ENCODE measurements at regions not wholly inside any gene's neighbourhood (a gene's known extent, or its start where the extent isn't known, plus 50 kb on each side); places are given as distances from the start of the nearest gene placed in this dataset.

- Mint-ChIP-seq H3K36me3 (no peaks in the 10 kb centered on the region), H3K9me3 (no peaks in the 10 kb centered on the region), H3K27ac (no peak overlapping the region), H3K4me3 (no peak overlapping the region), H3K4me1 (no peaks in the 10 kb centered on the region), H3K27me3 (peaks cover 20% of the 10 kb centered on the region)
- no peak for DNase-seq
Observed at GRCh38 chr9:3698076-3698475, 172.3 kb upstream of the RFX3 start.

- Mint-ChIP-seq H3K27me3 (peaks cover 11% of the 10 kb centered on the region), H3K9me3 (no peaks in the 10 kb centered on the region), H3K4me1 (no peaks in the 10 kb centered on the region), H3K4me3 (no peak overlapping the region), H3K36me3 (no peaks in the 10 kb centered on the region), H3K27ac (no peak overlapping the region)
- DNase-seq = no peak
Observed at GRCh38 chr9:3696368-3696767, 170.6 kb upstream of the RFX3 start.

GRCh38 chr9:3692606-3693005 lies 166.8 kb upstream of the RFX3 start:
- H3K4me1 Mint-ChIP-seq = no peaks in the 10 kb centered on the region
- H3K4me3 Mint-ChIP-seq = no peak overlapping the region
- no peak overlapping the region for H3K27ac Mint-ChIP-seq
- H3K27me3 Mint-ChIP-seq = peaks cover 3% of the 10 kb centered on the region
- no peaks in the 10 kb centered on the region for H3K9me3 Mint-ChIP-seq
- no peaks in the 10 kb centered on the region for H3K36me3 Mint-ChIP-seq
- DNase-seq = no peak

- H3K9me3 Mint-ChIP-seq = no peaks in the 10 kb centered on the region
- no peak overlapping the region for H3K4me3 Mint-ChIP-seq
- no peaks in the 10 kb centered on the region for H3K27me3 Mint-ChIP-seq
- no peaks in the 10 kb centered on the region for H3K4me1 Mint-ChIP-seq
- DNase-seq = no peak
- no peaks in the 10 kb centered on the region for H3K36me3 Mint-ChIP-seq
- no peak overlapping the region for H3K27ac Mint-ChIP-seq
Observed at GRCh38 chr9:3689555-3689954, 163.8 kb upstream of the RFX3 start.

GRCh38 chr9:3687145-3687544 lies 161.3 kb upstream of the RFX3 start:
- Mint-ChIP-seq H3K4me1 (no peaks in the 10 kb centered on the region), H3K4me3 (no peak overlapping the region), H3K9me3 (no peaks in the 10 kb centered on the region), H3K36me3 (no peaks in the 10 kb centered on the region), H3K27me3 (no peaks in the 10 kb centered on the region), H3K27ac (no peak overlapping the region)
- no peak for DNase-seq

GRCh38 chr9:3682186-3682585 lies 156.4 kb upstream of the RFX3 start:
- no peaks in the 10 kb centered on the region for H3K9me3 Mint-ChIP-seq
- no peaks in the 10 kb centered on the region for H3K4me1 Mint-ChIP-seq
- no peaks in the 10 kb centered on the region for H3K36me3 Mint-ChIP-seq
- H3K27ac Mint-ChIP-seq = no peak overlapping the region
- H3K4me3 Mint-ChIP-seq = no peak overlapping the region
- DNase-seq = no peak
- no peaks in the 10 kb centered on the region for H3K27me3 Mint-ChIP-seq

- no peaks in the 10 kb centered on the region for H3K36me3 Mint-ChIP-seq
Observed at GRCh38 chr9:3677541-3677940, 151.7 kb upstream of the RFX3 start.

GRCh38 chr9:3676766-3677165 lies 151.0 kb upstream of the RFX3 start:
- H3K36me3 Mint-ChIP-seq = no peaks in the 10 kb centered on the region
- H3K4me1 Mint-ChIP-seq = no peaks in the 10 kb centered on the region
- H3K9me3 Mint-ChIP-seq = no peaks in the 10 kb centered on the region
- no peak overlapping the region for H3K4me3 Mint-ChIP-seq
- H3K27me3 Mint-ChIP-seq = no peaks in the 10 kb centered on the region
- no peak for DNase-seq
- H3K27ac Mint-ChIP-seq = no peak overlapping the region

More at GRCh38 chr9:3677541-3677940, 151.7 kb upstream of the RFX3 start:
- Mint-ChIP-seq H3K27me3 (no peaks in the 10 kb centered on the region), H3K4me1 (no peaks in the 10 kb centered on the region), H3K27ac (no peak overlapping the region), H3K9me3 (no peaks in the 10 kb centered on the region), H3K4me3 (no peak overlapping the region)
- no peak for DNase-seq

GRCh38 chr9:3675946-3676345 lies 150.1 kb upstream of the RFX3 start:
- H3K4me1 Mint-ChIP-seq = no peaks in the 10 kb centered on the region
- H3K27ac Mint-ChIP-seq = no peak overlapping the region
- DNase-seq = no peak
- H3K4me3 Mint-ChIP-seq = no peak overlapping the region
- H3K9me3 Mint-ChIP-seq = no peaks in the 10 kb centered on the region
- H3K27me3 Mint-ChIP-seq = no peaks in the 10 kb centered on the region
- no peaks in the 10 kb centered on the region for H3K36me3 Mint-ChIP-seq

GRCh38 chr9:3674561-3674960 lies 148.8 kb upstream of the RFX3 start:
- H3K36me3 Mint-ChIP-seq = no peaks in the 10 kb centered on the region
- no peaks in the 10 kb centered on the region for H3K4me1 Mint-ChIP-seq
- H3K4me3 Mint-ChIP-seq = no peak overlapping the region
- H3K27ac Mint-ChIP-seq = no peak overlapping the region
- no peak for DNase-seq
- no peaks in the 10 kb centered on the region for H3K27me3 Mint-ChIP-seq
- H3K9me3 Mint-ChIP-seq = no peaks in the 10 kb centered on the region

- Mint-ChIP-seq H3K27me3 (no peaks in the 10 kb centered on the region), H3K4me3 (no peak overlapping the region), H3K4me1 (no peaks in the 10 kb centered on the region), H3K36me3 (no peaks in the 10 kb centered on the region), H3K9me3 (no peaks in the 10 kb centered on the region), H3K27ac (no peak overlapping the region)
- no peak for DNase-seq
Observed at GRCh38 chr9:3672399-3672798, 146.6 kb upstream of the RFX3 start.

GRCh38 chr9:3664044-3664443 lies 138.2 kb upstream of the RFX3 start:
- Mint-ChIP-seq H3K27me3 (no peaks in the 10 kb centered on the region), H3K9me3 (no peaks in the 10 kb centered on the region), H3K4me1 (peaks cover 3% of the 10 kb centered on the region), H3K4me3 (no peak overlapping the region), H3K27ac (no peak overlapping the region), H3K36me3 (no peaks in the 10 kb centered on the region)
- DNase-seq = no peak

GRCh38 chr9:3662671-3663070 lies 136.9 kb upstream of the RFX3 start:
- H3K36me3 Mint-ChIP-seq = peaks cover under 1% of the 10 kb centered on the region
- DNase-seq = no peak
- H3K4me1 Mint-ChIP-seq = peaks cover 3% of the 10 kb centered on the region
- no peak overlapping the region for H3K27ac Mint-ChIP-seq
- H3K27me3 Mint-ChIP-seq = no peaks in the 10 kb centered on the region
- no peak overlapping the region for H3K4me3 Mint-ChIP-seq
- no peaks in the 10 kb centered on the region for H3K9me3 Mint-ChIP-seq

- Mint-ChIP-seq H3K4me1 (peaks cover 3% of the 10 kb centered on the region), H3K4me3 (no peak overlapping the region), H3K36me3 (peaks cover 5% of the 10 kb centered on the region), H3K27me3 (no peaks in the 10 kb centered on the region), H3K27ac (no peak overlapping the region), H3K9me3 (no peaks in the 10 kb centered on the region)
- DNase-seq = no peak
Observed at GRCh38 chr9:3660936-3661335, 135.1 kb upstream of the RFX3 start.

- no peak for DNase-seq
- Mint-ChIP-seq H3K27ac (no peak overlapping the region), H3K36me3 (peaks cover 5% of the 10 kb centered on the region), H3K4me1 (peaks cover 3% of the 10 kb centered on the region), H3K4me3 (no peak overlapping the region), H3K27me3 (no peaks in the 10 kb centered on the region), H3K9me3 (no peaks in the 10 kb centered on the region)
Observed at GRCh38 chr9:3659647-3660046, 133.8 kb upstream of the RFX3 start.

GRCh38 chr9:3658964-3659363 lies 133.2 kb upstream of the RFX3 start:
- Mint-ChIP-seq H3K4me1 (peaks cover 3% of the 10 kb centered on the region), H3K27ac (no peak overlapping the region), H3K27me3 (no peaks in the 10 kb centered on the region), H3K36me3 (peaks cover 5% of the 10 kb centered on the region), H3K4me3 (no peak overlapping the region), H3K9me3 (no peaks in the 10 kb centered on the region)
- no peak for DNase-seq

- DNase-seq = no peak
- no peak overlapping the region for H3K4me3 Mint-ChIP-seq
- H3K9me3 Mint-ChIP-seq = no peaks in the 10 kb centered on the region
- H3K4me1 Mint-ChIP-seq = peaks cover 12% of the 10 kb centered on the region
- no peak overlapping the region for H3K27ac Mint-ChIP-seq
- H3K36me3 Mint-ChIP-seq = peaks cover 8% of the 10 kb centered on the region
- no peaks in the 10 kb centered on the region for H3K27me3 Mint-ChIP-seq
Observed at GRCh38 chr9:3656224-3656623, 130.4 kb upstream of the RFX3 start.

Measured in activated naive CD8-positive, alpha-beta T cell treated with anti-CD3 and anti-CD28 coated beads for 36 hours (primary cell).